ENCODE measurements at regions not wholly inside any gene's neighbourhood (a gene's known extent, or its start where the extent isn't known, plus 50 kb on each side); places are given as distances from the start of the nearest gene placed in this dataset.

GRCh38 chr5:175226506-175226905 lies 217.5 kb downstream of the DRD1 start:
- no peak for DNase-seq
- Histone ChIP-seq H3K4me1 (replicated peaks in 1 of 2) (no peaks in the 10 kb centered on the region), H3K4me3 (no peak overlapping the region), H3K36me3 (replicated peaks in 1 of 2) (no peaks in the 10 kb centered on the region), H3K9me3 (replicated peaks in 1 of 3) (no peaks in the 10 kb centered on the region), H3K27ac (no peak overlapping the region), H3K27me3 (no peaks in the 10 kb centered on the region)
- no peak for TF ChIP-seq POLR2A (IDR thresholded peaks at IDR 0.05)
- no peak for TF ChIP-seq CTCF (IDR thresholded peaks at IDR 0.05)
- intact Hi-C loops (cut with DNase I) = no loop called here
- 71 to 81% (median 79%) methylated on average over 1 of the region's 1 CpG for WGBS, 4 donors

- intact Hi-C loops (cut with DNase I) = no loop called here
- Histone ChIP-seq H3K4me3 (no peak overlapping the region), H3K27ac (no peak overlapping the region), H3K4me1 (replicated peaks in 1 of 2) (no peaks in the 10 kb centered on the region), H3K9me3 (replicated peaks in 1 of 3) (no peaks in the 10 kb centered on the region), H3K27me3 (no peaks in the 10 kb centered on the region), H3K36me3 (replicated peaks in 1 of 2) (no peaks in the 10 kb centered on the region)
- no peak for TF ChIP-seq CTCF (IDR thresholded peaks at IDR 0.05)
- no peak for TF ChIP-seq POLR2A (IDR thresholded peaks at IDR 0.05)
- DNase-seq = no peak
- WGBS, 4 donors = 61 to 68% (median 62%) methylated on average over 7 of the region's 7 CpGs
These were observed 220.7 kb downstream of the DRD1 start for GRCh38 chr5:175223291-175223690.

DNA sequence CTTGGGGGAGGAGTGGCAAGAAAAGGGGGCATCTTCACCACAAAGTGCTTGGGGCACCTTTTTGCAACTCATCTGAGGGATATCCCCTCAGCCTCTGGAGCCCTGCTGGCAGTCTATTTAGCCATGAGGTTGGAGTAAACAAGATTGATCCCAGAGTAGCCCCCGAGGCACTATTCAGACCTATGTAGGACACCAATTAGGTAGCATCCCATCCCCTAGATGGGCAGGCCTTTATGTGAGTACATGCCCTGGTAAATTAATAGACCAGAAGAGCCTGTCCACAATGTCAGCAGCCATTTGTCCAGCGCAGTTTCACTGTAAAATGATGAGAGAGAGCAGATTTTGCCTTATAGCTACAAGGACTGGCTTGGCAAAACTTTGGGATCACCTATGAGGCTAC lies 221.4 kb downstream of the DRD1 start:
- no peak for TF ChIP-seq CTCF (IDR thresholded peaks at IDR 0.05)
- Histone ChIP-seq H3K4me3 (no peak overlapping the region), H3K4me1 (replicated peaks in 1 of 2) (no peaks in the 10 kb centered on the region), H3K9me3 (replicated peaks in 1 of 3) (no peaks in the 10 kb centered on the region), H3K27ac (no peak overlapping the region), H3K36me3 (replicated peaks in 1 of 2) (no peaks in the 10 kb centered on the region), H3K27me3 (no peaks in the 10 kb centered on the region)
- no peak for DNase-seq
- intact Hi-C loops (cut with DNase I) = no loop called here
- 58 to 92% (median 74%) methylated on average over 2 of the region's 2 CpGs for WGBS, 4 donors

DNA sequence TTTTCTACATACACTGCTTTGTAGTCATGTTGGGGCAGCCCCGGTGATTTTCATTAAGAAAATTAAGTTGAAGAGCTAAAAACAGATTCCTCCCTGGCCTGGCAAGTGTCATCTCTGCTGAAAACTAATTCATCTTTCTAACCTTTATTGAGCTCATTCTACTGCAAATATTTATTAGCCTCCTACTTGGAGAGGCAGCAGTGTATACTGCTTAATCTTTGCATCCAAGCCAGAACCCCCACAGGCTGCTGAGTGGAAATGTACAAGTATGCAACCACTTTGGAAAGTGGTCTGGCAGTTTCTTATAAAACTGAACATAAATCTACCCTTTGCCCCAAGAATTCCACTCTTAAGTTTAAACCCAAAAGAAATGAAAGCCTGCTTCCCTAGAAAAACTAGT lies 223.4 kb downstream of the DRD1 start:
- H3K9me3 ChIP-seq (replicated peaks in 1 of 3) = no peaks in the 10 kb centered on the region
- TF ChIP-seq CTCF (IDR thresholded peaks at IDR 0.05) (no peak), POLR2A (IDR thresholded peaks at IDR 0.05) (no peak)
- H3K36me3 ChIP-seq (replicated peaks in 1 of 2) = no peaks in the 10 kb centered on the region
- H3K27me3 ChIP-seq = no peaks in the 10 kb centered on the region
- no peak for DNase-seq
- H3K27ac ChIP-seq = no peak overlapping the region
- no peak overlapping the region for H3K4me3 ChIP-seq
- intact Hi-C loops (cut with DNase I) = no loop called here
- WGBS, 4 donors = 78 to 91% (median 84%) methylated on average over 1 of the region's 1 CpG
- no peaks in the 10 kb centered on the region for H3K4me1 ChIP-seq (replicated peaks in 1 of 2)
